ENCODE measurements at regions not wholly inside any gene's neighbourhood (a gene's known extent, or its start where the extent isn't known, plus 50 kb on each side); places are given as distances from the start of the nearest gene placed in this dataset.
"Not testable (repeated sequence)": the region's sequence is repeated elsewhere in the genome, so short reads cannot be mapped to it uniquely, and the experiment has no call there.

DNA sequence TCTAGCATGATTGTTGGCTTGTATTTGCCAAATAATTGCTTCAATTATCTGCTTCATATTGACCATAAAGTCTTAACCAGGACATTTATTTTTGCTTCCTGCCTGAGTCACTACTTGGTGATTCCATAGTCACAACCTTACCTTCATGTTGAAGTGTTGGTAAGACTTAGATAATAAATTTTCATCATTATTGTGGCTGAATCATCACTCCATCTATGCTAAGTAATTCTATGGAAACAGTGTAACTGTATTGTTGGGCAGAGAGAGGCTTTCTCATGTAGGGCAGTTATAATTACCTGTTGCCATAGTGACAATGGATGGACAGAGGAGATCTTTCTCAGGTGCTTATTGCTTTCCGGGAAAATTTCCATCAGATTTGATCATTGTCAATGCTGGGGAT lies 330.7 kb upstream of the LRRC3B start:
- DNase-seq = no peak

DNA sequence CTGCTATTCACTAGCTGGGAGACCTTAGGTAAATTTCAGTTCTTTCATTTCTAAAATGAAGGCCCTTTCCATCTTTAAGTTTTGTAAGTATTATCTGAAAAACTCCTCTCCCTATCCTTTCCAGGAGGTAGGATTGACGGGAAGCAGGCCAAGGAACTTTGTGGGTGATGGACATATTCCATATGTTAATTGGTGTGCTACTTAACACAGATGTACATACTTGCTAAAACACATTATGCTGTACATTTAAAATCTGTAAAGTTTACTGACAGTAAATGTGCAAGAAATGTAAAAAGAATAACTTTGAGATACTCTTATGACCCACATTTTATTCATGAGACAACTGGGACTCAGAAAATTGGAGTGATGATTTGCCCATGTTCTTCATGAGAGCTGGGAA lies 329.8 kb upstream of the LRRC3B start:
- DNase-seq = no peak

DNA sequence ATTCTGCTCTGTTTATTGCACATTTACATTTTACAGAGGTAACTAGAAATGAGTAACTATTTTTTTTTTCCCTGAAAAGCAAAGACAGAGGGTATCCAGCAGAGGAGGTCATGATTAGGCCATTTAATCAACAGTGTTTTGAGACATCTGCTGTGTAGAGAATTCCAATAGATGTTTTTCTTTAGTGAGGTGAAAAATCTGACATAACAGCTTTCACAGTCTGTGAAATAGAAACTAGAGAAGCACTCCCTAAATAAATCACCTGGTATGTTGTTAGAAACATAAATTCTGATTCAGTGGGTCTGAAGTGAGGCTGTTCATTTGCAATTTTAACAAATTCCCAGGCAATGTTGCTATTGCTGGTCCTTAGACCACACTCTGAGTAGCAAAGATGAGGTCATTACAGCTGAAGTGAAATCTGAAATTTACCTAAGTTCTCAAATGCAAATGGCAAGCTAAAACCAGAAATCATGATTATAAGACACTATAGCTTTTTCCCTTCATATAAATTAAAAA lies 329.2 kb upstream of the LRRC3B start:
- DNase-seq = no peak

DNA sequence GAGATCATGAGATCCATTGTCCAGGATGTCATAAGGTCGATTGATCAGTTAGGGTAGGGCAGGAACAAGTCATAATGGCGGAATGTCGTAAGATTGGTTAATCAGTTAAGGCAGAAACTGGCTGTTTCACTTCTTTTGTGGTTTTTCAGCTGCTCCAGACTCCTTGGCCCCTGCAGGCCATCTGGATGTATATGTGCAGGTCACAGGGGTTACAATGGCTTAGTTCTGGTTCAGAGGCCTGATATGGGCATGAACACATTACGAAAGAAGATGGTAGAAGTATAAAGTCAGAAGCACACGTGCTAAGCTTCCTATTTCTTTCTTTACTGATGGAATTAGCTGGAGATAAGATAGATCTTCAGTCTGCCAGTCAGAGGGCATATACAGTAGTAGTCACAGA lies 315.4 kb upstream of the LRRC3B start:
- DNase-seq = no peak

DNA sequence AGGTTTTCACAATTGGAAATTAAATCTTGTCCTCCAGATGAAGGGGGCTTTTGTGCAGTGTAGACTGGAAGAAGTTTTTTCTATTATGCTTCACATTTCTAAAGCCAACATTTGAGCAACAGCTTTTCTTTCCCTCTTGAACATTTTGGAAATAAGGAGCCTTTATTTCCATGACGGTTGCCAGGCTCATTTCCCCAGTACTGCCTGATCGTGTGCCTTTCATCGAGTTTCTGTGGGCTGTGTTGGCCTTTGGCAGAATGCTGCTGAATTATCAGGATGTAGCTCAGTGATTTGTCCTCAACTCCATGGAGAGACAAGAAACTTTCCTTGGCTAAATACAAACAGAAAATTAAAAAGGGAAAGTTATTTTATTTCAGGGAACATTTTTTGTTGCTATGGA lies 314.8 kb upstream of the LRRC3B start:
- DNase-seq = no peak

DNA sequence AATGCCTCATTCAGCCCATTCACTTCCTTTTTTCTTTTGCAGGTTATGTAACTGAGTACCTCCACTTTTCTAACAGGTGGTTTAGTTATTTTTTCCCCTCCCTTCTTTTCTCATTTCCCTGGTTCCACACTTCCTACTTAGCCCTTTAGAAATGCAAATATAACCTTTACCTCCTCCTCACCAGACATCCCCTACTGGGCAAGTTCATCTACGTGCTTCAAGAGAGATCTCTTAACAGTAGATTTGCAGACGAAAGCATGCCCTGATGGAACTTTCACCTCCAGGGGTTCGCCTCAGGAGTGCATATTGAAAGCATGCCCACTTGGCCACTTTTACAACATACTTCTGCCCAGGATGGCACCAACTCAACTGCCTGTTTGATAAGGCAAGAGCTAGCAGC lies 314.1 kb upstream of the LRRC3B start:
- DNase-seq = no peak

DNA sequence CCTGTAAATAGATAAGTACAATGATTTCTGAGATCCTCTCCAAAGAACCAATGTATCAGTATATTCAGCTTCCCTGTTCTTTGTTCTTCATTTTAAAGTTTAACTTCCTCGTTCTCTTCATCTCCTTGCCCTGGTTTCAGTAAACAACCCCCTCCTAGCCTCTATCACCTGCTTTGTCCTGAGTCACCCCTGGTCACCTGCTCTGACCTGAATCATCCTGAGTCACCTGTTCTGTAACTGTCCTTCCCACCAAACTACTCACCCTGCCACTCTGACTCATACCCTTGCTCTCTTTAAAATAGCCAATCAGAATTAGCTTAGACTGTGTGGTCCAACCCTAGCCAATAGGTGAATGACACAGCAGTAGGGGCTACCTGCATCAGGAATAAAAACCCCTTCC lies 313.0 kb upstream of the LRRC3B start:
- not testable (repeated sequence) for DNase-seq

DNA sequence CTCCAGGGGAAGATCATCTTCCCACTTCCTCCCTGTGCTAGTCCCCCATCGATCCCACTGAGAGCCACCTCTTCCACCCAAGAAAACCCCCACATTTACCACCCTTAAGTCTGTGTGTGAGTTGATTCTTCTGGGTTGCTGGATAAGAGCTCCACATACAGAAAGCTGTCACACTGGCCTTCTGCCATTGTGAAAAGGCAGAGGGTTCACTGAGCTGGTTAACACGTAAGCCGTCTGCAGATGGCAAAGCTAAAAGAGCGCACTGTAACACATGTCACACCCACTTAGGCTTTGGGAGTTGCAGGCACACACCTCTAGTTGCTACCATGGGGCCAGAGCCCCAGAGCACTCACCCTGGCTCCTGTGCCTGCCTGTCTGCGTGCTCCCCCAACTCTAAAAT lies 309.8 kb upstream of the LRRC3B start:
- no peak for DNase-seq

DNA sequence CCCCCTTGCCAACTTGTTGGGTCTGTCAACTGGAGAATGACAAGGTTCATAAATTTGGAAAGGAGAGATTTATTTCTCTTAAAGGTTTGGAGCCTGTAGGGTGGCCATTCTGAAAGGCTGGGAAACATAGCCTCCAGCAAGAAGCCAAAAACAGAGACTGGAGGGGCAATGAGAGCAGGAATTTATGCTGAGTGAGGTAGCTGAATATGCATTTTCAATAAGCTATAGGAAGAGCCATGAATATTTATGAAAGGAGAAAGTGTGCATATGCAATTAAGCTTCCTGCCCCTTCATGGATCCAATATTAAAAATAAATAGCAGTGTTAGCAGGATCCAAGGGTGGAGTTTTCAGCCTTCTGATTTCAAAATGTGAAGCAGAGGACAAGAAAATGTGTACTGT lies 306.1 kb upstream of the LRRC3B start:
- no peak for DNase-seq

DNA sequence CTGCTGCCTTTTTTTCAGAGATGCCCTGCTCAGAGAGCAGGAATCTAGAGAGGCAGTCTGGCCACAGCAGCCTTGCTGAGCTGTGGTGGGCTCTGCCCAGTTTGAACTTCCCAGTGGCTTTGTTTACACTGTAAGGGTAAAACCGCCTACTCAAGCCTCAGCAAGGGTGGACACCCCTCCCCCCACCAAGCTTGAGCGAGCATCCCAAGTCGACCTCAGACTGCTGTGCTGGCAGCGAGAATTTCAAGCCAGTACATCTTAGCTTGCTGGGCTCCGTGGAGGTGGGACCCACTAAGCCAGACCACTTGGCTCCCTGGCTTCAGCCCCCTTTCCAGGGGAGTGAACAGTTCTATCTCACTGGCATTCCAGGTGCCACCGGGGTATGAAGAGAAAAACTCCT lies 298.8 kb upstream of the LRRC3B start:
- not testable (repeated sequence) for DNase-seq

DNA sequence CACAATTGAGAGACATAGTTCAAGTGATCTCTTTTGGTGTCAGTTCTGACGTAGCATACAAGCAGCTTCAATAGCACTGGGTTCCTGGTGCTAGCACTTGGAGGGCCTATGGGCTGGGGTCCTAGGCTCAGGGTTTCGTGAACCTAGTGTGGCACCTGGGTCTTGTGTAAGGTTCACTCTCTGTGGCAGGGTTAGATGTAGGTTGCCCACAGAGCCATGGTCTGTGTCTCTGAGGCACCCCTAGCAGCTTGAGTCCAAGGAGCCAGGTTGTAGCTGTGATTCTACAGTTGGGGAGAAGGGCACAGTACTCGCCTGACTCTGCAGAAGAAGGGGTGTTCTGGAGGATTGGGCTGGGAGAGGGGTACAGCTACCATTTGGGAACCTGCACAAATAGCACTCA lies 282.6 kb upstream of the LRRC3B start:
- DNase-seq = no peak

DNA sequence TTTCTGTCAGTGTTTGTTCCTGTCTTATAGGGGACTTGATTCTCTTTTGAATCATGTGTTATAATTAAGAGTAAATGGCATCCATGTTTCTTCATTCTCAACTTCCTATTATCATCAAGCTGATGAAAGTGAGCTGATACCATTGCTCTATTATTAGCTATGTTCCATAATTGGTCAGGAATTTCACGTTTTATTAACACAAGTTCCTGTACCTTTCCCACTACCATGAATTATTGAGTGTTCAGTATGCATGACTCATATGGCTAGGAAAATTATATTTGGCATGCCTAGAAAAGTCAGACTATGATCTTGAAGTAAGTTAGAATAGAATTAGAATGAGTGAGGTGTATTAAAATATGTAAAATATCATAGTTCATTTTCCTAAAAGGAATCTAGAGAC lies 278.9 kb upstream of the LRRC3B start:
- no peak for DNase-seq

DNA sequence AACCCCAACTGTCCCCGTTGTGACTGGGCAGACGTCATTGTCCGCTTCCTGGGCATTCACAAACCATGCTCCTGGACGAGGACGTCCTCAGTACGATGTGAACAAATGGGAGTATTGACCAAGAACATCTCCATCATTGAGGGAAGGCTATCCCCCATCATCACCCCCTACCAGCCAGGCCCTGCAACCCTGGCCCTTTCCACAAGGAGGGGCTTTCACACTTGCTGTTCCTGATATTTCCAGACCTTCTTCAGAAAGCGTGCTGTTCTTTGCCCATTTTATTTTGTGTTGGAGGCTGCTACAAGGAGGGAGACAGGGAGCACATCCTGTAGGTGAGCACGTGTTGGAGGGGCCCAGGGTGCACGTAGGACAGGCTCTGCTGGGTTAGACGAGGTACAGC lies 277.0 kb upstream of the LRRC3B start:
- no peak for DNase-seq

DNA sequence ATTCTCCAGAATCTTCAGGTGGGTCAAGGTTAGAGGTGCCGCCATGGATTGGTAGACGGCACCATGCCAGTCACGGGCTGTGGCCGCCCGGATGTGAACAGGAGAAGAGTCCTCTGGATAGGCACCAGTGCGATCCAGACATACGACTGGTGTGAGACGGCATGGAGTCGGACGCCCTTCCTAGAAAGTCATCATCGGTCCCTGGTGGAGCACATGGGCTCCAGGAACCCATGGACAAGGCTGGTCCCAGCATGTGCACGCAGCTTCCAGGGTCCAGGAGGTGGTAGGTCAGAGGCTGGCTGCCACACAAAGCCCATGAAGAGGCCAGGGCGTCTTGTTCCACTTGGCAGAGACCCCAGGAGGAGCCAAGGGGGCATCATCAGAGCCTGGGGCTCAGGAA lies 276.1 kb upstream of the LRRC3B start:
- DNase-seq = no peak

DNA sequence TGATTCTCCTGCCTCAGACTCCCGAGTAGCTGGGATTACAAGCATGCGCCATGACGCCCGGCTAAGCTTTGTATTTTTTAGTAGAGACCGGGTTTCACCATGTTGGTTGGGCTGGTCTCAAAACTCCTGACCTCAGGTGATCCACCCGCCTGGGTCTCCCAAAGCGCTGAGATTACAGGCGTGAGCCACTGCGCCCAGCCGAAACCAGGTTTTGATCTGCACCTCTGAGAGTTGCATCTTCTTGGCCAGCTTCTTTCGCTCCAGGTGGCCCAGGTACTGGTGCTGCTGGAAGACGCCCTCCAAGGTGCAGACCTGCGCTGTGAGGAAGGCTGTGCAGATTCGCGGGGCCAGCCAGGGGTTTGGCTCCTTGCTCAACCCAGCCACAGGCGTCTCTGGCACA lies 275.4 kb upstream of the LRRC3B start:
- no peak for DNase-seq

DNA sequence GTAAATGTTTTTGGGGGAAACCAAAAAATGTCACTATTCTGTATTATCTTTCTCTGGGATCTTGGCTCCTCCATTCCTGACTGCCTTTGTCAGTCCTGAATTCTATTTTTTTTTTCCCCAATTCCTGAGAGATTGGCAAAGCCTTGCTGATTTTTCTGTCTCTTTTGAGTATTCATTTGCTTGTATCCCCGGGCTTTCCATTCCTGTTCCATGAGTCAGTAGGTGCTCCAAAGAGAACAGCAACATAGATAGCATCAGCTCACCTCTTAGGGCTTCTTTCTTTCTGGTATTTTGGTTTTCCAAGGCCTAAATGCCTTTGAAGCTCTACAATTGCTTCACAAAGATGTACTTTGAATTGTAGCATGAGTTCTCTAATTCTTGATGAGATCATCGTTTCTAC lies 271.7 kb upstream of the LRRC3B start:
- no peak for DNase-seq

DNA sequence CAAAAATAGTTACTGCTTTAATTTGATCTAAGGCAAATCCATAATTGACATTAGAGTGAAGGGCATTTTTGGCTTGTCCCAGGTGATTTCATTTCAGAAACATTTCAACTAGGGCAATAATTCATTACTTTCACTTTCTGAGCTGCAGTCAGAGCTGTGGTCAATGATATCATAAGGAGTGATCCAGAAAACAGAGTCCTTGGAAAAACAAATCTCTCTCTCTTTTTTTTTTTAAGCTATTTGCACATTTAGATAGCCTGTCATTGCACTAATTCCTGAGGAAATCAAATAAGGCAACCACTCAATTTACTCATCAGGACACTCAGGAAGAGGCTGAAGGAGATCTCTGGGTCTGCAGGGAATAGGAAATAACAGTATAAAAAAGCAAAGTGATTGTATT lies 269.5 kb upstream of the LRRC3B start:
- DNase-seq = no peak

DNA sequence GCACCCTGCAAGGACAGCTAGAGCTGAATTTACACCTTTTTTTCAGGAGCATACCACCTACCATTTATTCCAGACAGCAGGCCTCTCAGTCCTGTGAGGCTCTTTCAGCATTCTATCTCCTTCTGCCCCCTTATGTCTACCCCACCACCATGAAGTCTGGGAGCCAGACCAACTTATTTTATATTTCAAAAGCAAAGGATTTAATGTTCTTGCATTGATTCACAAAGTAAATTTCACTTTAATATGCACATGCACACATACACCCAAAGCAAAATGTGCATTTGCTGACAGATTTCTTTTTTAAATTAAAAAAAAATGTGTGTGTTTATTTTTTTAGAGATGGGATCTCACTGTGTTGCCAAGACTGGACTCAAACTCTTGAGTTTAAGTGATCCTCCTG lies 264.2 kb upstream of the LRRC3B start:
- DNase-seq = no peak

DNA sequence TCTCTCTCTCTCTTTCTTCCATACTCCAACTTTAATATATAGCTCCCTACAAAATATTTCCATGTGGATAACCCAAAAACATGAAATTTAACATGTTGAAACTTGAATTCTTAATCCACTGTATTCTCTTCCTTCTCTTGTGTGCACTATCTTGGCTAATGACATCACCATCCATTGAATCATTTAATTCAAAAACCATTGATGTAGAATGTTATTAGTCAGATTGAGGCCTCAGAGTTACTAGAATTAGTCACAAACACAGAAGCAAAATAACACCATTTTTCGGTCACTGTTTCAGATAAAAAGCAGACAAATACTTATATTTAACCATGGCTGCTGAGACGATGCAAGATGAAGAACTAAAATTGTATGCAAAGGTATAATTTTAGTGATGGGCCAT lies 256.9 kb upstream of the LRRC3B start:
- no peak for DNase-seq

DNA sequence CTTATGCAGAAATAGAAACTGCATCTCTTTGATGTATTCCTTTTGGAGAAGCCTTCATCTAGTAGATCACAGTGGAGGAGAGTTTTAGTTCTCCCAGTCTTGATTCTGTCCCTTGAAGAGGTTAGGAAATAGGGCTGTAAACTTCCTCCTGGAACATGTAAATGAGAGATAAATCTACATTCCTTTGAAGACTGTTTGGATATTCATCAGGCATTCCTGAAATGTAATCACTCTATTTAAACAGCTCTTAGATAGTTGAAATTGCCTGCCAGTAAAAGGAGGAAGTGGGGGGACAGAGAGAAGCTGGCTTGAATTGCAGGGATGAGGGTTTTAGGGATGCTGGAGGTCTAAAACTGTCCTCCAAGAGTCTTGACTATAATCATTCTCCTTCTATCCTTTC lies 254.3 kb upstream of the LRRC3B start:
- no peak for DNase-seq

DNA sequence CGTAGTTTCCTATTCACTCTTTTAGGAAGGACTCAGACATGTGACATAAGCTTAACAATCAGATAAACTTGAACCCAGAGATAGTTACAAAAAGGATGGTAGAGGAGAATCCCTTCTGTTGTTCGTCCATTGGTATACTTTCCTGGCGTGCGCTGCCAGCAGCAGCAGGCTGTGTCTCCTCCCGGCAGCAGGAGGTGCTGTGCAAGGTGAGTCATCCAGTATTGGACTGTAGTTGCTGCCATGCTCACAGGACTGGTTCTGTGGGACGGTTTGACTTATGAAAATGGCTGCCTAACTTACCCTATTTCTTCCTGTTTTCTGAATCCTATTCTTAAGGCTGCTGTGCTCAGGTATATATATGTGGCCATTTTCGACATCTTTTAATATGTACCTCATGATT lies 253.4 kb upstream of the LRRC3B start:
- DNase-seq = no peak

DNA sequence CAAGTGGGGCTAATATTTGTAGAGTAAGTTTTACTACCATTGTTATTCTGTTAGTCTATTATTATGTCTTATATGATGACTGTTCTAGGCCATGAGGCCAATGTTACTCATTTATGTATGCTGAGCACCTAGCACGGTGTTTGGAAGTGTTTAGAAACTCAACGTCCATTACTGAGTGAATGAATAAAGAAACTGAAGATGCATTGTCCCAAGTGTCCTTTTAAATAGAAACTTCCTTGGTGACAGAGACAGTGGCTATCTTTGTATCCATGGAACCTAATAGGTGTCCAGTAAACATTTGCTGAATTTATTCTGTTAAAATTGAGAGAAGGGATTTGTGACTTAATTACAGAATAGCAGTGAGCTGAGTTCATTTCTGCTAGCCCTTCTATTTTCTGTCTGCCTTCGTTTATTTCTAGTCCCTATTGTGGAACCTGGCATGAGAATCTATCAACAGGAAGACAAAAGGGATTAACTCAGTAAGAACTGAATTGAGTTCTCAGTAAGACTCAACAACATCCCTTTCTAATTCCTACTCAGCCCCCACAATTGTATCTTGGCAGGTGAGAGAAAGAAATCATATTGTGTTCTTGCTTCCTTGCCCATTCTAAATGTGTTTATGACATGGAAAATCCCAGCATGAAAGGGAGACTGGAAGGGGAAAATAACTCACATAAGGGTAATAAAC lies 246.6 kb upstream of the LRRC3B start:
- no peak for DNase-seq

DNA sequence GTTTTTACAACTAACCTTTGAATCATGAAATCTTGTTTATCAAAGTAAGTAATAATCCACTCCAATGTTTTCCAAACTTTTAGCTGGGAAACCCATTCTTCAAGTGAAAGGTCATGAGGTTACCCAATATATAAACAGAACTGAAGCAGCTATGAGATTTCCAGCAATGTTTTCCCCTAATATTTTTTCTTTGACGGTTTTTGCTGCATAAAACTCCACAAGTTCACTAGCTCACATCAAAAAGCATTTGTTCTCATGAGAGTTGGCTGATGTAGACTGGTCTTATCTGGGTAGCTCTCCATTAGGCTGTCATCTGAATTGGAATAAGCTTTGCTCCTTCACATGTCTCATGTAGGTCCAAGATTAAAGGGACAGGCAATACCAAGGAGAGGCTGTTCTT lies 241.2 kb upstream of the LRRC3B start:
- no peak for DNase-seq

DNA sequence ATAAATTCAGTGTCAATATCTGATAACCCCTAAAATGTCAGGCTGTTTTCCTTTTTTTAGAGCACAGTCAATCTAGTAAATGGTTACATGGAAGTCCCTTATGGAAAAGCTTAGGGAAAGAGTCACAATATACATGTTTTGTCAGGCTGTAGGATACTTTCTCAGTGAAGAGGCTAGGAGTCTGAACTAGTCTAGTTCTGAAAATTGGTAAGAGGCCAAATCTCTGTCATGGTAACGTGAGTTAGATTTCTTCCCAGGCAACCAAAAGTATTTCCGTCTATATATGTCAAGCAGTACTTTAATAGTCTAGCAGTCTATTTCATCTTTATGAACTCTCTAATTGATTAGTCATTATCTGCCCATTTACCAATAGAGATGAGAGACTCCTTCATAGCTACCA lies 215.9 kb upstream of the LRRC3B start:
- DNase-seq = no peak

DNA sequence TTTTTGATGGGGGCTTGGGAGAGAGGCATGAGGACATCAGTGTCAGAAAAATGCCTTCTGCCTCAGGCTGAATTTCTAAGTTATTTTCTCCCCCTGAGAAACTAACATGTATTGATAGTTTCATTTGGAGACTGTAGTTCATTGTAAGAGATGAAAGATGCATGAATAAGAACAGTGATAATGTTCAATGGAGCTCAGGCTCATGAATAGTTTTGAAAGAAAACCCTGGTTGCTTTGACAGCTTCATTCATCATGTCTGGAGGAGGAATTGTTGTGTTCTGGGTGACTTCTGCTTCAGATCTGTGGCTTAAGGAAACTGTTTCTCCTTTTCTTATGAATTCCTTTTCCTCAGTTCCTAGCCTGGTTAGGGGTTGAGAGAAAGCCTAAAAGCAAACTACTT lies 204.0 kb upstream of the LRRC3B start:
- DNase-seq = no peak

DNA sequence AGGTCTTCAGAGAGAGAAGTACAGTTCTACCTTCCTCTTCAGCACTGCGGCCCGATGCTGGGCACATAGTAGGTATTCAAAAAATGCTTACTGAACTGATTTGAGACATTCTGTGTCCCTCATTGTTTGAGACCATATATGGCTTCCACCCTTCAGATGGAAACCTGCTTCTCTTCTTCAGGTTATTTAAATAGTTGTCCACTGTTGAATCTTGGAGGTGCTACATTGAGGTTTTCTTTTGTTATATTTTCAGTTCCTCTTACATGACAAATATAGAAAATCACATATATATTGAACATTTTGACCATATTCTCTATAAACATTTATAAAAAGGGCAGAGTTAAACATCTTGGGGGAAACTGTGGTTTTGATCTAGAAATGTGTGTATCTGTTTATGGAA lies 200.2 kb upstream of the LRRC3B start:
- DNase-seq = no peak
